ENCODE measurements at regions not wholly inside any gene's neighbourhood (a gene's known extent, or its start where the extent isn't known, plus 50 kb on each side); places are given as distances from the start of the nearest gene placed in this dataset.

DNA sequence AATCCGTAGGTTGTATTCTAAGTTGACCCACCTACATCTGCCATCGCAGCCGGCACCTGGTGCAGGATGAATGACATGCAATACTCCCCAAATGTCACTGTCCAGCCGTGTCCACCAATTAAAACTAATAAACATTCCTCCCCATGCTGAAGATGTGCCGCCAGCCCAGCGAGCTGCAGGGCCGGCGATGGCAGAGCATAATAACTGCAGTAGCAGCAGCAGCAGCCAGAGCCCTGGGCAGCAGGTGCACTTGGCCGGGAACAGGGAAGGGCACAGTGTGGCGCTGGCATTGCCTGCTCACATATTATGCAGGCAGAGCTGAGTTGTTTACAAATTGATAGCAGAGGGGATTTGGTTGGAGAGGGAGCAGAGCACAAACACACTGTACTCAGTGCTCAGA is 754.9 kb downstream of the OLFM4 start:
- no peaks in the 10 kb centered on the region for H3K4me1 ChIP-seq (ENCODE audit: control insufficient read depth, insufficient read depth, low read length)
- WGBS (ENCODE audit: insufficient coverage, insufficient read length) = no CpG with 5 or more reads among the region's 10 CpGs
- no peaks in the 10 kb centered on the region for H3K36me3 ChIP-seq (ENCODE audit: control insufficient read depth, insufficient read depth, low read length)
- no peaks in the 10 kb centered on the region for H3K9me3 ChIP-seq (ENCODE audit: control insufficient read depth, insufficient read depth, low read length)
- no peak overlapping the region for H3K27ac ChIP-seq (ENCODE audit: low read length)
- no peaks in the 10 kb centered on the region for H3K27me3 ChIP-seq (ENCODE audit: control insufficient read depth, insufficient read depth, low read length)
- no peak overlapping the region for H3K4me3 ChIP-seq (ENCODE audit: low read length)
- no peak for DNase-seq (ENCODE audit: low read depth, low spot score)

DNA sequence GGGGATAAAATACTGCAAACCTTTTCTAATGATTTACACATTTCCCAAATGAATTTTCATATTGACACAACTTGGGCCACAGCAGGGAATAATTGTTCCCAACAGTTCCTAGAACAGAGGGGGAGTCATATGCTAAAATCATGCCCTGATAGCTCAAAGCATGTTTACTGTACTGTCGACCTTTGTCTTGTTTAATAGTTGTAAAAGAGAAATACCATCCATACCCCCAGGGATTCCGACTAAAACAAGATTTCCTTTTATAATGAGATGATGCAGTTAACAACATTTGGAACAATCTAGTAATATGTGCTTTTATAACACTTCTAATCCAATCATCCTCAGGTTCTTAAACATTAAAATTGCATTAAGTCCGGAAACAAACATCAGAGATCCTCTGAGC is 759.7 kb downstream of the OLFM4 start:
- H3K27ac ChIP-seq (ENCODE audit: low read length) = no peak overlapping the region
- H3K4me3 ChIP-seq (ENCODE audit: low read length) = no peak overlapping the region
- H3K27me3 ChIP-seq (ENCODE audit: control insufficient read depth, insufficient read depth, low read length) = no peaks in the 10 kb centered on the region
- no CpG with 5 or more reads among the region's 3 CpGs for WGBS (ENCODE audit: insufficient coverage, insufficient read length)
- H3K4me1 ChIP-seq (ENCODE audit: control insufficient read depth, insufficient read depth, low read length) = no peaks in the 10 kb centered on the region
- no peaks in the 10 kb centered on the region for H3K9me3 ChIP-seq (ENCODE audit: control insufficient read depth, insufficient read depth, low read length)
- no peak for DNase-seq (ENCODE audit: low read depth, low spot score)
- no peaks in the 10 kb centered on the region for H3K36me3 ChIP-seq (ENCODE audit: control insufficient read depth, insufficient read depth, low read length)

DNA sequence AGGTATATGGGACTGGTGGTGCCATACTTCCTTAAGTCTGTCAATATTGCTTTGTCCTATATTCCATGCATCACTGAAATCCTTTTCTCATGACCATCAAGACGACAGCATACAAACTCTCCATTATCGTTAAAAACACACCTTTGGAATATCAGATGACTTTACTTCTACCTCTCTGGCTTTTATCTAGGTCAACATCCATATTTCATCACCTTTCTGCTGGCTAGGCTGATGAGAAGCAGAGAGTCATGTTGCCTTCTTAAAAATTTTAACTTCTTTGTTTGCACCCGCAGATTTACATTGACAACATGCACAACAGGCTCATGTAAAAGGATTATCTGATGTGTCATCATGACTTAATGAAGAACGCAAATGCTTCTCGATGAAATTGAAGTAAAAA is 771.4 kb downstream of the OLFM4 start:
- H3K4me3 ChIP-seq (ENCODE audit: low read length) = no peak overlapping the region
- WGBS (ENCODE audit: insufficient coverage, insufficient read length) = 100% methylated on average over 2 of the region's 5 CpGs
- H3K27me3 ChIP-seq (ENCODE audit: control insufficient read depth, insufficient read depth, low read length) = no peaks in the 10 kb centered on the region
- H3K36me3 ChIP-seq (ENCODE audit: control insufficient read depth, insufficient read depth, low read length) = no peaks in the 10 kb centered on the region
- H3K9me3 ChIP-seq (ENCODE audit: control insufficient read depth, insufficient read depth, low read length) = no peaks in the 10 kb centered on the region
- H3K4me1 ChIP-seq (ENCODE audit: control insufficient read depth, insufficient read depth, low read length) = no peaks in the 10 kb centered on the region
- no peak for DNase-seq (ENCODE audit: low read depth, low spot score)
- no peak overlapping the region for H3K27ac ChIP-seq (ENCODE audit: low read length)

DNA sequence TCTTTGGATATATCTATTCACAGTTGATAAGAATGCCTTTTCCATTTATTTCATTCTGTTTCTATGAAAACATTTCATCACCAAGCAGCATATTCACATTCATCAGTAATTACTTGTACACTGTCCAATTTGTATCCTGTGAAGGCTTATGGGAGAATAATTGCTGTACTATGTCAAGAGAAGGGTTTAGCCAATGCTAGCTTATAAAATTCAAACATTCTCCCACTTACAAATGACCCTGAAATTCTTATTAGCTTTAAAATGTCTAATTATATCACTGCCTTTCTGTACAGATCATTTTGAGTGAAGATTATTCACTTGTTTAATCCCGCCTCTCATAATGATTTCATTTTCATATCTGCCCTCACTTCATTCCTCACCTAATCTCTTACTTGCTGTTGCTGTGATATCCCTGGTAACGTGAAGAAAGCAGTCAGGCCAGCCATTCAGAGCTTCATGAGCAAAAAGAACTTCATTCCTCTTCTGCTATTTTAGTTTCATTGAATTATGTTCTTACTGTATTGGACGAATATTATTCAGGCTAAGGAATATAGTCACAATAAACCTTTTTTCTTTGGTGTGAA is 778.7 kb downstream of the OLFM4 start:
- Histone ChIP-seq H3K4me1 (ENCODE audit: control insufficient read depth, insufficient read depth, low read length) (no peaks in the 10 kb centered on the region), H3K4me3 (ENCODE audit: low read length) (no peak overlapping the region), H3K27me3 (ENCODE audit: control insufficient read depth, insufficient read depth, low read length) (no peaks in the 10 kb centered on the region), H3K27ac (ENCODE audit: low read length) (no peak overlapping the region), H3K9me3 (ENCODE audit: control insufficient read depth, insufficient read depth, low read length) (no peaks in the 10 kb centered on the region), H3K36me3 (ENCODE audit: control insufficient read depth, insufficient read depth, low read length) (no peaks in the 10 kb centered on the region)
- no peak for DNase-seq (ENCODE audit: low read depth, low spot score)
- WGBS (ENCODE audit: insufficient coverage, insufficient read length) = no CpG with 5 or more reads among the region's 3 CpGs

DNA sequence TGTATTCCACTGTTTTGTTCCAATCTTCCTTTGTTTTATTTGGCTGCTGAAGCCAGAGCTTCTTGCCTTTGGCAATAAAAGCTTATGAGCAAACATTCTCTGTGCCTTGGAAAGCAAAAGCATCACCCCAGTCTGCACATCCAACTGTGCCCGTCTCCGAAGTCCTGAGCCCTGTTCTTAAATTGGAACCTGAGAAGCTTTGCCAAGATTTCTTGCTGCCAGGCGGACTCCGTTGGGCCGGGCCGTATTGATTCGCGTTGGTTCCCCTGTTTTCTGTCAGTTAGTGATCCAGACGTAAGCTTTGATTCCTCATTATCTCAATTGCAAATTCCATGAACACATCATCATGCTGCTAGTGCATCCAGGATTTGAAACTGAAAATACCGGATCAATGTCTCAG is 793.0 kb downstream of the OLFM4 start:
- H3K9me3 ChIP-seq (ENCODE audit: control insufficient read depth, insufficient read depth, low read length) = no peaks in the 10 kb centered on the region
- no peak overlapping the region for H3K27ac ChIP-seq (ENCODE audit: low read length)
- H3K27me3 ChIP-seq (ENCODE audit: control insufficient read depth, insufficient read depth, low read length) = no peaks in the 10 kb centered on the region
- no peaks in the 10 kb centered on the region for H3K4me1 ChIP-seq (ENCODE audit: control insufficient read depth, insufficient read depth, low read length)
- no peak for DNase-seq (ENCODE audit: low read depth, low spot score)
- no peaks in the 10 kb centered on the region for H3K36me3 ChIP-seq (ENCODE audit: control insufficient read depth, insufficient read depth, low read length)
- H3K4me3 ChIP-seq (ENCODE audit: low read length) = no peak overlapping the region
- no CpG with 5 or more reads among the region's 10 CpGs for WGBS (ENCODE audit: insufficient coverage, insufficient read length)

DNA sequence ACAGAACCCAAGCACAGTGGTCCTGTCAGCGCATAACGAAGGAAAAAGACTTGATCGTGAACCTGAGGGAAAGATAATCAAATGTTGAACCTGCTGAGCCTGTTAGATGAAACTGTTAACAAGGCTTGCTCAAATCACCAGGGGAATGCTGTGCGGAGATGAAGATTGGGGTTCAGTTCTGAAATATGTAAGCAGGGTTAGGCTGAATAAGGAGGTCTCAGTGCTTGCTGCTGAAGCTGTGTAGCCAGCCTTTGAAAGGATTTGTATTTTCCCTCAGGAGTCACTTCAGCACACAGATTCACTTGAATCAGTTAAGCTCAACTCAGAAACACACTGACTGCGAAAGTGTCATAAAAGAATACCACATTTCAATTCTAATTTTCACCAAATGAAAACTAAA is 793.5 kb downstream of the OLFM4 start:
- Histone ChIP-seq H3K36me3 (ENCODE audit: control insufficient read depth, insufficient read depth, low read length) (no peaks in the 10 kb centered on the region), H3K27me3 (ENCODE audit: control insufficient read depth, insufficient read depth, low read length) (no peaks in the 10 kb centered on the region), H3K4me3 (ENCODE audit: low read length) (no peak overlapping the region), H3K27ac (ENCODE audit: low read length) (no peak overlapping the region), H3K9me3 (ENCODE audit: control insufficient read depth, insufficient read depth, low read length) (no peaks in the 10 kb centered on the region), H3K4me1 (ENCODE audit: control insufficient read depth, insufficient read depth, low read length) (no peaks in the 10 kb centered on the region)
- no CpG with 5 or more reads among the region's 5 CpGs for WGBS (ENCODE audit: insufficient coverage, insufficient read length)
- DNase-seq (ENCODE audit: low read depth, low spot score) = no peak

DNA sequence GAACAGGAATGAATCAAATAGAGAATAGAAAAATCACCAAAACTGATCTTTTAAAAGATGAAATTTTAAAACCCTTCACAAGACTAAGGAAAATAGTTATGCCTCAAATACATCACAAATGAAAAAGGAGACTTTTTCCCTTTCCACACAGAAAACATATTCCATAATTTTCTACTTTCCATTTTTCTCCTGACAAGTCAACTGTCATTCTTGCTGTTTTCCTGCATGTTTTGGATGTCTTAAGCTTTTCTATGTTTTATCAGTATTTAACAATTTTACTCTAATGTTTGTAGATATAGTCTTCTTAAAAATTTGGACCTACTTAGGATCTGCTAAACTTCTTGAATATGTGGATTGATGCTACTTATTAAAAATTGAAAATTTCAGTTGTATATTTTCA is 810.8 kb downstream of the OLFM4 start:
- H3K9me3 ChIP-seq (ENCODE audit: control insufficient read depth, insufficient read depth, low read length) = no peaks in the 10 kb centered on the region
- no peaks in the 10 kb centered on the region for H3K36me3 ChIP-seq (ENCODE audit: control insufficient read depth, insufficient read depth, low read length)
- no peak for DNase-seq (ENCODE audit: low read depth, low spot score)
- H3K27ac ChIP-seq (ENCODE audit: low read length) = no peak overlapping the region
- H3K4me1 ChIP-seq (ENCODE audit: control insufficient read depth, insufficient read depth, low read length) = no peaks in the 10 kb centered on the region
- no peak overlapping the region for H3K4me3 ChIP-seq (ENCODE audit: low read length)
- H3K27me3 ChIP-seq (ENCODE audit: control insufficient read depth, insufficient read depth, low read length) = no peaks in the 10 kb centered on the region

DNA sequence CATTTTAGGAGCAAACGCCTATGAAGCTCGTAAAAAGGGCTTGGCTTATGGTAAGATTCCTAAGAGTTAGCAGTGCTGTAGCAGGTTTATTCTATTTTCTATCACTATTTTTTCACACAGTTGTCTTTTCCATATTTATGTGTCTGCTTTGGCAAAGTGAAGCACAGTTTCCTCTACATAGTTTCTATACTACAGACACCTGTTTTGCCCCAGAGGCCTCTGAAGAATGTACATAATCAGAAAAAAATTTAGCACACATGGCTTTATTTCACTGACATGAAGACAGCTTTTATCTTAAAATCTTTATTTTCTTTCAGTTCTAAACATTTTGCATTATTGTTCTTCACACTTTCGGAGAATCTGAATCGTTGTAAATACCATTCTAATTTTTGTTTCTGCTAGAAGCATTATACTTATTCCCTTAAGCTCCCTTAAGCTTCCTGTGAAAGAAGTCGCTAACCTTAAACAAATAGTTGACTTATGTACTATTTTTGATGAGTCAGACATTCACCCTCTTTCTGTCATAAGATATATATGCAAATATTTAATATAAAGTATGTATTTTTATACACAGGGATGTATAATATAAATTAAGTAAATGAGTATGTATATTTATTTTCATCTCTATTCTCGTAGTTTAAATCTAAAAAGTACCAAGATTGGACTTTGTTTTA is 816.0 kb downstream of the OLFM4 start:
- H3K27me3 ChIP-seq (ENCODE audit: control insufficient read depth, insufficient read depth, low read length) = no peaks in the 10 kb centered on the region
- no peak overlapping the region for H3K4me3 ChIP-seq (ENCODE audit: low read length)
- DNase-seq (ENCODE audit: low read depth, low spot score) = no peak
- H3K36me3 ChIP-seq (ENCODE audit: control insufficient read depth, insufficient read depth, low read length) = no peaks in the 10 kb centered on the region
- H3K27ac ChIP-seq (ENCODE audit: low read length) = no peak overlapping the region
- WGBS (ENCODE audit: insufficient coverage, insufficient read length) = no CpG with 5 or more reads among the region's 6 CpGs
- H3K4me1 ChIP-seq (ENCODE audit: control insufficient read depth, insufficient read depth, low read length) = no peaks in the 10 kb centered on the region; the same call in 1 of the 2 replicates
- H3K9me3 ChIP-seq (ENCODE audit: control insufficient read depth, insufficient read depth, low read length) = no peaks in the 10 kb centered on the region

DNA sequence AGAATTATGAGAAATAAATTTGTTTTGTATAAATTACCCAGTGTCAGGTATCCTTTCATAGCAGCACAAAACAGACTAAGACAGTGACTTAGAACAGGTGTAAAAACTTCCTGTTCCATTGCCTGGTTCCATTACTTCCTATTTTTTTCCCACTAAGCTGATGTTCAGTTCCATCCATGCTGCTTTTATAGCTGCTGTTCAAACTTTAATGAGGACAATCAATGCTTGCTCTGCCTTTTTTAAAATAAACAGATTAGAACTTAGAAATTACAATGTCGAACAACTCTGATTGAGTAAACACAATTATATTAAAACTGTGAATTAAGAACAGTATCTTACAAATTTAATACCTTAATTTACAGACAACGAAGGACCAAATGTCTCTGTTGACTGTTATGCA is 818.9 kb downstream of the OLFM4 start:
- Histone ChIP-seq H3K27me3 (ENCODE audit: control insufficient read depth, insufficient read depth, low read length) (no peaks in the 10 kb centered on the region), H3K4me3 (ENCODE audit: low read length) (no peak overlapping the region), H3K4me1 (ENCODE audit: control insufficient read depth, insufficient read depth, low read length) (no peaks in the 10 kb centered on the region; the same call in 1 of the 2 replicates), H3K36me3 (ENCODE audit: control insufficient read depth, insufficient read depth, low read length) (no peaks in the 10 kb centered on the region), H3K27ac (ENCODE audit: low read length) (no peak overlapping the region), H3K9me3 (ENCODE audit: control insufficient read depth, insufficient read depth, low read length) (no peaks in the 10 kb centered on the region)
- DNase-seq (ENCODE audit: low read depth, low spot score) = no peak
- no CpG with 5 or more reads among the region's 2 CpGs for WGBS (ENCODE audit: insufficient coverage, insufficient read length)

DNA sequence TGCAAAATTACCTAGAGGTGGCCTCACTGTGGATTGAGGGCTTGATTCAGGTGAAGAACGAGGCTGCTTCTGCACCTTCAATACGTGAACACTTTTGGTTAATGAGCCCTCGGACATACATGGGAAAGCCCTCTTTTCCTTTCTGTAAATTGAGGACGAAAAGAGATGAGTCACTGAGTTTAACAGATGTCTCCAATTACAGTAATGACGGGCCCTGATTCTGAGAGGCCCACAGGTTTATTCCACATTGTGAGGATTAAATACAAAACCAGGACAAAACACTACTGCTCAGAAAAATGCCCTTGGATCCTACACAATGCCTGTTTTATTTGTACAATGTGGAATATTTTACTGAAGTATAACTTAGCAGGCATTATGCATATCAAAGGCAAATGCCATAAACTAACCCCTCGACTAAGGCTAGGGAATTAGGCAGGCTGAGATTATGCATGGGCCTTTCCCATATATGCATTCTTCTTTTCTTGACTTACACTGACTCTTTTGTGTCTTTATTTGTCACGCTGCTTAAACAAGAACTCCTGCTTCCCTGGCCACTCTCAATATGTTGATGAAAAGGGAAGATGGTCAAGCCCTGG is 819.9 kb downstream of the OLFM4 start:
- DNase-seq (ENCODE audit: low read depth, low spot score) = no peak
- H3K9me3 ChIP-seq (ENCODE audit: control insufficient read depth, insufficient read depth, low read length) = no peaks in the 10 kb centered on the region
- H3K4me1 ChIP-seq (ENCODE audit: control insufficient read depth, insufficient read depth, low read length) = no peaks in the 10 kb centered on the region; the same call in 1 of the 2 replicates
- no peaks in the 10 kb centered on the region for H3K27me3 ChIP-seq (ENCODE audit: control insufficient read depth, insufficient read depth, low read length)
- H3K4me3 ChIP-seq (ENCODE audit: low read length) = no peak overlapping the region
- H3K36me3 ChIP-seq (ENCODE audit: control insufficient read depth, insufficient read depth, low read length) = no peaks in the 10 kb centered on the region
- H3K27ac ChIP-seq (ENCODE audit: low read length) = no peak overlapping the region
- WGBS (ENCODE audit: insufficient coverage, insufficient read length) = no CpG with 5 or more reads among the region's 7 CpGs

DNA sequence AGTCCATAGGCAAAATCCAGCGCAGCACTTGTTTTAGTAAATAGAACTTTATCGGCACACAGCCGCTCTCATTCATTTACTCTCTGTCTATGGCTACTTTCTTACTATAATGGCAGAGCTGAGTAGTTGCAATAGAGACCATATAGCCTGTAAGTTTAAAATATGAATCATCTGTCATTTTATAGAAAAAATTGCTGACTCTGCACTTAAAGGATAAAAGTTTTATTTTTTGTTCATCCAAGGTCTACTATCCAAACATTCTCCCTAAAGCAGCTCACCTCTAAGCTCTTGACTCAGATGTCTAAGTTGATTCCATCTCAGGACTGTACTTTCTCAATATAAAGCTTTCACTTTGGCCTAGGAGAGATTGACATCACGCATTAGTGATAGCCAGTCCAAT is 825.7 kb downstream of the OLFM4 start:
- no peaks in the 10 kb centered on the region for H3K9me3 ChIP-seq (ENCODE audit: control insufficient read depth, insufficient read depth, low read length)
- WGBS (ENCODE audit: insufficient coverage, insufficient read length) = no CpG with 5 or more reads among the region's 4 CpGs
- H3K27ac ChIP-seq (ENCODE audit: low read length) = no peak overlapping the region
- H3K27me3 ChIP-seq (ENCODE audit: control insufficient read depth, insufficient read depth, low read length) = no peaks in the 10 kb centered on the region
- H3K36me3 ChIP-seq (ENCODE audit: control insufficient read depth, insufficient read depth, low read length) = no peaks in the 10 kb centered on the region
- H3K4me1 ChIP-seq (ENCODE audit: control insufficient read depth, insufficient read depth, low read length) = no peaks in the 10 kb centered on the region
- no peak for DNase-seq (ENCODE audit: low read depth, low spot score)
- no peak overlapping the region for H3K4me3 ChIP-seq (ENCODE audit: low read length)
